D721Med (cell line): ENCODE measurements at regions not wholly inside any gene's neighbourhood (a gene's known extent, or its start where the extent isn't known, plus 50 kb on each side); places are given as distances from the start of the nearest gene placed in this dataset.
"Not testable (repeated sequence)": the region's sequence is repeated elsewhere in the genome, so short reads cannot be mapped to it uniquely, and the experiment has no call there.

Source experiments
- DNase-seq: peaks from one replicate; pipeline ENCODE4 v3.0.0; 2011; ENCODE audit warnings: low spot score; ENCODE audit not compliant: insufficient read length
- FAIRE-seq: peaks from 2 replicates; lab custom pipeline; 2011; peaks lifted over from hg19 to GRCh38; lab: Jason Lieb, UNC
- CTCF ChIP-seq: IDR thresholded peaks from 2 replicates; pipeline ENCODE4 v1.5.1; 2012; ENCODE audit warnings: mild to moderate bottlenecking, control low read depth; ENCODE audit not compliant: insufficient read depth; ENCODE audit errors: missing control alignments

- no peak for DNase-seq
- FAIRE-seq = no peak
- TF ChIP-seq CTCF = no peak
Measured at GRCh38 chr2:39497082-39497801, 60.2 kb upstream of the MAP4K3 start.

- FAIRE-seq, DNase-seq: not testable (repeated sequence)
Measured at GRCh38 chr2:39498176-39498575, 61.1 kb upstream of the MAP4K3 start.

- no peak for TF ChIP-seq CTCF
- DNase-seq = no peak
- no peak for FAIRE-seq
Measured at GRCh38 chr2:39498786-39499185, 61.7 kb upstream of the MAP4K3 start.

GRCh38 chr2:39499336-39499735 lies 62.3 kb upstream of the MAP4K3 start:
- FAIRE-seq = no peak
- no peak for TF ChIP-seq CTCF
- DNase-seq = no peak

- no peak for FAIRE-seq
- TF ChIP-seq CTCF = no peak
- no peak for DNase-seq
Measured at GRCh38 chr2:39501412-39501811, 64.3 kb upstream of the MAP4K3 start.

GRCh38 chr2:39503277-39503676 lies 66.2 kb upstream of the MAP4K3 start:
- DNase-seq (no peak), FAIRE-seq (no peak)
- TF ChIP-seq CTCF = no peak

- no peak for DNase-seq
- no peak for FAIRE-seq
- TF ChIP-seq CTCF = no peak
Measured at GRCh38 chr2:39504790-39505335, 67.8 kb upstream of the MAP4K3 start.
